HG03469 (cell line): ENCODE measurements at regions not wholly inside any gene's neighbourhood (a gene's known extent, or its start where the extent isn't known, plus 50 kb on each side); places are given as distances from the start of the nearest gene placed in this dataset.
"Not testable (repeated sequence)": the region's sequence is repeated elsewhere in the genome, so short reads cannot be mapped to it uniquely, and the experiment has no call there.

Source experiments
- ATAC-seq: cut with Tn5 transposase; IDR thresholded peaks from one replicate; pipeline ENCODE4 v1.9.1; 2021; ENCODE audit warnings: mild to moderate bottlenecking, moderate library complexity, moderate number of reproducible peaks; ENCODE audit not compliant: unreplicated experiment

DNA sequence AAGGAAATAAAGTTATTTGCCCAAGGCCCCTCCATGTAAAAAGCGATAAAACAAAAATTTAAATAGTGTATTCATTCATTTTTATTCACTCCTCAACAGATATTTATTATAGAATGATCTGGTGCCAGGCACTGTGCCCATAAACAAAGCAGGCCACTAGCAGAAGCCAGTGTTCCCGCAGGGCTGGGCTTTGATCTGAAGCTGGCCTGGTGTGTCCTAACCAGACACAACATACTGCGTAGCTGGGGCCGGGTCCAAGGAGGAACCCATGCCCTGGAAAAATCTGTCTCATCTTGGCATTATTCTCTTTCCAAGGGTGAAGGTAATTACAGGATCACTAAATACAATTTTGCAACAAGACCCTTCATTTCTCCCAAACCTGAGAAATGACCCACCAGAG, 537.4 kb upstream of the CDH5 start:
- ATAC-seq = no peak

DNA sequence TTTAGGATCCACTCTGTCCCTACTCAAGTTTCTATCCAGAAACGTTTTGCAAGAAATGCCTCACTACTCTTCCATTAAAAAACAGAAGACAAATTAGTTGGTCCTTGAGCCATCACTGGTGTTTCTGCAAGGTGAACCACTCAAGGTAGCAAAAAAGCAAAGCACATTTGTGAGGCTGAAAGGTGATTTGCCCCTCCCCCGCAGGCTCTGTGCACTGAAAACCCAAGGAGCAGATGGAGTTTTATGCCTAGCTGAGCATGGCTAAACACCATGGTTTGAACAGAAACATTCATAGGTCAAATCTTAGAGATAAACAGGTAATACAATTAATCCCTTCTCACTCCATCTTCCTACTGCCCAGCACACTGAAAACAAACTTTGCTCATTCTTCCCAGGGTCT, 538.2 kb upstream of the CDH5 start:
- ATAC-seq = no peak

DNA sequence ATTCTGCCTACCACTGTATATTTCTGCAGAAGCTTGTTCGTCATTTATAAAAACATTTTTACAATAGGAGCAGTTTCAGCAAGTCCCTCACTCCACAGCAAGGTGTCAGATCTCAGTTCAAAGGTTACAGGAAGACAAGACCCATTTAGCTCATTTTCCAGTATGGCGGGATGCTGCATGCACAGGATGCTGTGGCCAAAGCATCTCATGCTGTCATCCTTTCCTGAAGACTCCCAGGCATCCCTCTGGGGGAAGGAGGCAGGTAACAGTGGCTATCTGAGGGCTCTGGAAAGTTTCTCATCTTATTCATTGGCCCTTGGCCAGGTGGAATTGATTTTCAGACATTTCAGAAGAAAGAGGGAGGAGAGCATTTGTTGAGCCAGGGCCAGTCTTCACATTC, 539.3 kb upstream of the CDH5 start:
- no peak for ATAC-seq

DNA sequence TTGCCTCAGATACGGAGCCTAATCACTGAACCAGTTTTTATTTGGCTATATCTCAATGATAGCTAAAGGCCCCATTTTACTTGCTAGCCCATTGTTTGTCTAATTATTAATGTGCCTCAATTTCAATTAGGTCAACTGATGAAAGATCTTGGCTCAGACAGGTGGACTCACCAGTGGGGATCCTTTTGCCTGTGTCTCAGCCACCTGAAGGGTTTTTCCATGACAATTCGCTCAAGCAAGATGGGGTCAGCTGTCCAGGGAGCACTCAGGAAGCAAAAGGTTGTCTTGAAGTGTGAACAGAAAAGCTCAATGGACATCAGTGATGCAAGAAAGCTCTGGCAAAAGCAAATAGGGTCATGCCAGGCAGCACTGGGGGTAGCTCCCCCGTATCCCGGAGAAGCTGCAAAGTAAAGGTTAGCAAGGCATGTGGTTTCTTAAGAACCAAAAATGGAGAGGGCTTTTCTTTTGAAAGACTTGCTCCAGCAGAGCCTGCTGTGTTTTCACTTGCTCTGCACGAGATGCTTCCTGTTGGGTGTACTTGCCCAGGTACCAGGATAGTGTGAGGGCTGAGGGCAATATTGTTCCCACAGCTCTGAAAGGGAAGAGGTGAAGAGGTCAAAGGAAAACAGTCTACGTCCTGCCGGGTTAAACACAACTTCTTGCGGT, 541.2 kb upstream of the CDH5 start:
- ATAC-seq = no peak

DNA sequence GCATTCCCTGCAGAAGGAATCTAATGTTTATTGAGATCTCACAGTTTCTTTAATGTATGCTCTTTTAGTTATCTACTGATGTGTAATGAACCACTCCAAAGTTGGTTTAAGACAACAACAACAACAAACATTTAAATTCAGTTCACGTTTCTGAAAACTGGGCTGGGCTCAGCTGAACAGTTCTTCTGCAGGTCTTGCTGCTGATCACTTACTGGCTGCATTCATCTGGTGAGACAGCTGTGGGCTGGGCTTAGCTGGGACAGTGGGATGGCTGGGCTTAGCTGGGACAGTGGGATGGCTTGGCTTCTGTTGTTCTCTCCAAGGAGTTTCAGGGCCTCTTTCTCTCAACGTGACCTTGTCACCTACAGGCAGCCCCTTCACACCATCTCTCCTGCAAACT, 544.3 kb upstream of the CDH5 start:
- ATAC-seq = no peak

DNA sequence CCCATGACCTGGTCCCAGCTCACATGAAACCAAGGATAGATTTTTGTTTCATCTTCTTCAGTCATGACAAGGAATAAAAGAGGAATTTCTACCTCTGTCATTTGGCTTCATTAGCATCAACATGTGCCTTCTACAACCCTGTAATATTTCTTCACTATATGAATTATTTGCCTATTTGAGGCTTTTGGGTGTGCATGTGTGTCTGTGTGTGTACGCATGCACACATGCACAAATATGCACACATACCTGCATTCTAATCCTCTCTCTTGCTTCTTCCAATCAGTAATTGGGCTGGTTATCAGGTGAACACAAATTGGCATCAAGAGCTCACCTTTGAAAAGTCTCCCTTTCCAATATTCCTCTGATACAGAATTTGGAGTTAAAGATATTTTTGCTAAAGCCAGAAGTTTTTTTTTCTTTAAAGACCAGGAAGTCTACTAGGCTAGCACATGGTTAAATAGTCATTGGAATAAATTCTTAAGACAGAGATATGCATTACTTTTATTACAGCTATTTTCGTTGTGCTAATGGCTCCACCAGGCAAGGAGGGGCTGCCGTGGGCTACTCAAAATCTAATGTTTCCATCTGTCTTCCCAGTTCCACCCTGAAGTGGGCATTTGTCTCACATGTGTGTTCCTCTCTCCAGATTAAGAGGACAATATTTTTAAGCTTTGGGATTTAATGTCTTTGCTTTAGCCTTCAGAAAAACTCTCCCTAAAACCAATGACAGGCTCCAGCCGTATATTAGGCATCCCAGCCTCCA, 547.2 kb upstream of the CDH5 start:
- no peak for ATAC-seq

DNA sequence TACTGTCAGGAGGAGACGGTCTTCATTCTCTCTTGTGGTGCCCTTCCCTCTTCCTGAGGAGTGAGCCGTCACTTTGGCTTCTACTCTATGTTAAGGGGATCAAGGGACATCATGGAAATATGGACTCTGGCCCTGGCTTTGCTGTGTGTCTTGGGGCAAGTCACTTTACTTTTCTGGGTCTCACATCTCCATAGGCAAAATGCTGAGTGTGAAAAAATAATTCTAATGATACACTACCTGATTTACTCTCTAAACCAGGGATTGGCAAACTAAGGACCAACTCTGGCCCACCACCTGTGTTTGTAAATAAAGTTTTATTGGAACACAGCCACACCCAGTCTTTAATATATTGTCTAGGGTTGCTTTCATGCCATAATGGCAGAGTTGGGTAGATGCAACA, 548.7 kb upstream of the CDH5 start:
- ATAC-seq = no peak

DNA sequence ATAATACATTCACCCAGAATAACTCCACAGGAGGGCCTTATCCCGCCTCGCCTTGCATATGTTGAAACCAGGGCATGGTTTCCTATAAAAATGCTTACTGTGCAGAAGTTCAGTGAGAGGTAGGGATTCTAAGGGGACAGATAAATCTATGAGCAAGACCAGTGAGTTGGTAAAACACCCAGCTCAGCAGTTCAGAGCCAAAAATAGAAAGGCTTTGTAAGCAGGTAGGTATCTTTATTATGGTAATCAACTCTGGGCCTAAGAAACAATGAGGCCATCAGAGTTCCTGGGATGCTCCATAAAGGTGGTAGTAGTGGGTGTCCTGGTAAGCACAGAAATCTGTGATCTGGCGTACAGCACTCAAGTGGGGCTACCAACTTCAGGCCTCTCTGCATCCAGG, 549.4 kb upstream of the CDH5 start:
- ATAC-seq = no peak

DNA sequence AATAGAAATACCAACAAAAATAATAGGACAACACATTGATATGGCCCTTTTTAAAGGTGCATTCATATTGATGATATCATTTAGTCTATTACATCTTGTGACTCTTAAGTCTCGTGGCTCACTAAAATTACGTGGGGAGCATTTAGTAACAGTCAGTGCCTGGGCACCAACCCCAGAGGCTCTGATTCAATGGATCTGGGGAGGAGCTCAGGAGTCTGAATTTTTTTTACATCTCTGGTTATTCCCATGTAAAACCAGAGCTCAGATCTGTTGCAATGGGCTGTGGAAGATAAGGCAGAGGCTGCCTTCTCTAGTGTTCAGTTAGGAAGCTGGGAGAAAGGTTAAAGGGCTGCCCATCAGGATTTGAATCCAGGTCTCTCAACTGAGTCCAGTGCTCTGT, 549.9 kb upstream of the CDH5 start:
- ATAC-seq = no peak

DNA sequence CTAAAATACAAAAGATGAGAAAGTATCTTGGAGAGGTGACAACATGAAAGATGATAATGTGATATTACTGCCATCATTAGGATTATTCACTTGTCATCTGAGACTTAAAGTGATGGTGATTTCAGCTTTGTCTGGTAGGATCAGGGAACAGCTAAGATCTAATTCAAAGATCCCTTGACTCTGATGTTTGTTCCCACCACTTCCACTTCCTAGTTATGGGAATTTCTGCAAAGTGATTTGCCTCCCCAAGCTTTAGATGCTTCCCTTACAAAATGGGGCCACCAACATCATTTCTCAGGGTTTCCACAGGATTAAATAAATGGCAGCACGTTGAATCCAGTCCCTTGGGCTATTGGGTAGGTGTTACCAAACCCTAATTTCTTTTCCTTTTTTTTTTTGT, 550.8 kb upstream of the CDH5 start:
- ATAC-seq = no peak

DNA sequence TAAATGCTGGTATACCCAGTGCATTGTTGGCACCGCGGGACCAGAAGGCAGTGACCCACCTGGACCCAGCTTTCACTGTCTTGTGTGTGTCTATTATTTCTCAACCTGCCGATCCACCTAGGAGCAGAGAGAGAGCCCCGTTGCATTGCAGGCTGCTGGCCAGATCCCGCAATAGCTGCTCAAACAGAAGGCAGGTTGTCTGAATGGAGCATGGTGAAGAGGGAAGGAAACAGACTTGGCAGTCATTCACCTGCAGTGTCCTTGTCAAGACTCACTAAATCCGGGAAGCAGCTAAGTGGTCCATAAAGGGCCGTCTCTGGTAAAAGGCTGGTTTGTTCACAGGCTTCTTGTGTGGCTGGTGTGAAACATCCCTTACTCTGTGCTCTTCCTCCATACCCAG, 552.6 kb upstream of the CDH5 start:
- not testable (repeated sequence) for ATAC-seq

DNA sequence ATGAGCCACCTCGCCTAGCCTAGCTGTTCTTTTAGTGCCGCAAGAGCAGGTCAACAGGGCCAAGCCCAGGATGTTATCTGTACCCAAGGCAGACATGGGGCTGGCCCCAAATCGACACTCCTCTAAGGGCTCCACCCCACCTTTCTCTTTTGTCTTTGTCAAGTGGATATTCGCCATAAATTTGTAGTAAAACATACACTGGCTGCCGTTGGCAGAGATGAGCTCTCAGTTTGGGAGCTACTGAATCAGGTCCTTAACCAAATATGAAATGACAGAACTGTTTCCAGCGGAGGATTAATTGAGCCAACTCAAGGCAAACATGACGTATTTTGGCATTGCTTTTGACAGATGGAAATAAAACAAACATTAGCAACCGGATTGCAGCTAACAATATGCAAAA, 556.9 kb upstream of the CDH5 start:
- no peak for ATAC-seq

DNA sequence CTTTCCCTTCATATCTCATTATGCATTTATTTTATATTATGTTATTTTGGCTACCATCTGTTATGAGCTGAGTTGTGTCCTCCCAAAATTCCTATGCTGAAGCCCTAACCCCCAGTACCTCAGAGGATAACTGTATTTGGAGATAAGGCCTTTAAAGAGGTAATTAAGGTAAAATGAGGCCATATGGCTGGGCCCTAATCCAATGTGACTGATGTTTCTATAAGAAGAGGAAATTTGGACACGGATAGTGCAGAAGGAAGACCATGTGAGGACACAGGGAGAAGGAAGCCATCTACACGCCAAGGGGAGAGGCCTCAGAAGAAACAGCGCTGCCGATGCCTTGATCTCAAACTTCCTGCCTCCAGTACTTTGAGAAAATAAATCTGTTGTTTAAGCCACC, 557.7 kb upstream of the CDH5 start:
- no peak for ATAC-seq

DNA sequence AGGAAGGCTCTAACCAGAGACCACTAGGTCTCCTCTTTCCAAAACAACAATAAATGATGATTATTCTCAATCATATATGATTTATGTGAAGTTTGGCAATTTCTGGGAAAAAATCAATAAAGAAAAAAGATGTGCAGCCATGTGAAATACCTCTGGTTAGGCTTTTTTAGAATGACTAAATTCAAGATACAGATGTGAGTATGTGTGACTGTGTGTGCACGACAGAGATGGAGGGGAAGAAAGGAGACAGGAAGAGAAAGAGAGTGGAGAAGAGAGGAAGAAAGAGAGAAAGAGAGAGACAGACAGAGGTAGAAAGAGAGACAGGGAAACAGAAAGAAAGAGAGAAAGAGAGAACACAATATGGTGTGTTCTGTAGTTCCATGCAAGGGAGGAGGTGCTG, 558.6 kb upstream of the CDH5 start:
- no peak for ATAC-seq

DNA sequence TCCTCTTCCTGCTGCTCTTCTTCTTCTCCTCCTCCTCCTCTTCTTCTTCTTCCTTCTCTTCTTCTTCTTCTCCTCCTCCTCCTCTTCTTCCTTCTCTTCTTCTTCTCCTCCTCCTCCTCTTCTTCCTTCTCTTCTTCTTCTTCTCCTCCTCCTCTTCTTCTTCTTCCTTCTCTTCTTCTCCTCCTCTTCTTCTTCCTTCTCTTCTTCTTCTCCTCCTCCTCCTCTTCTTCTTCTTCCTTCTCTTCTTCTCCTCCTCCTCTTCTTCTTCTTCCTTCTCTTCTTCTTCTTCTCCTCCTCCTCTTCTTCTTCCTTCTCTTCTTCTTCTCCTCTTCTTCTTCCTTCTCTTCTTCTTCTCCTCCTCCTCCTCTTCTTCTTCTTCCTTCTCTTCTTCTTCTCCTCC, 560.8 kb upstream of the CDH5 start:
- not testable (repeated sequence) for ATAC-seq

DNA sequence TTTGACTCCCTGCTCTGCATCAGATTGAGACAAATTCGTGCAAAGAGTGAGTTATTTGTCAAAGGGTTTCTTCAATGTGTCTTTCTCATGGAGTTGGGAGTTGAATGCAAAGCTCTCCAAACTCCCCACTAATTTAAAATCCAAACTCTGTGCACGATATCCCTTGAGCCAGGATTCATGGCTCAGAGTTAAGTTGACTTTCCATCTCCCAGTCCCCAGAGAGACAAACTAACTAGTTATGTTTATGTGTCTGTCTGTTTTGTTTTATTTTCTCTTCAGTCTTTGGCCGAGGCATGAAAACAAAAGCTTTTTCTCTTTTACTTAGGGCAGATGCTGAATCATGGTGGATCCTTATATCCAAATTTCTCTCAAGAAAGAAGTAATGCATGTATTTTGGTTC, 570.0 kb upstream of the CDH5 start:
- no peak for ATAC-seq

DNA sequence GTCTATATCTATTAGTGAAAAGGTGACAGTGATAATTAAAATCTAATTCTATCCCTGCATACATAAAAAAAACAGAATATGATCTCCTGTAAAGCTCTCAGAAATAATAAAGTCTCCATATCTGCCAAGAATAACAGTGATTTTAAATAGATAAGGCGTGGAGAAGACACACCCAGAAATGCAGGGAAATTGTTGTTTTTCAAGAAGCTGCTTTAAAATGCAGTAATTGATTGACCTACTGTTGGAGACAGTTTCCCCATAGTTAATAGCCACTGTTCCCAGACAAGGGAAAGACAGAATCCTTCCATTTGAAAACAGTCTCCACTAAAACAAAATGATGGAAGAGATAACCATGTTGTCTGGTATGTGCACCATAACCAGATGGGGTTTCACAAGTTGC, 571.5 kb upstream of the CDH5 start:
- no peak for ATAC-seq

DNA sequence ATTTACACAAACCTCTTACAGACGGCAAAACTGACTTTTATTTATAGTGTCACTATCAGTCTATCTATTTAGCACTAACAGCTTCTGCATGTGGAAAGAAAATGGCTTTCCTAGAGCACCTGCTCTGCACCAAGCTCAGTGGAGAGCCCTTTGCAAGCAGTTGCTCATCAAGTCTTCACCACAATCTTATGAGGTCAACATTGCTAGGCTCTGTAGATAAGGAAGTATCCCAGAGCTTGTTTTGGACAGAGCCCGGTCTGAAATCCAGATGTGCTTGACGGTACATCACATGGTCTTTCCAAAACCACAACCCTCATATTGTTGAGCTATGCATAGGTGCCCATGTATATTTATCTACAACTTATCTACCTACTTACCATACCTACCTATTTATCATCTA, 572.7 kb upstream of the CDH5 start:
- no peak for ATAC-seq

DNA sequence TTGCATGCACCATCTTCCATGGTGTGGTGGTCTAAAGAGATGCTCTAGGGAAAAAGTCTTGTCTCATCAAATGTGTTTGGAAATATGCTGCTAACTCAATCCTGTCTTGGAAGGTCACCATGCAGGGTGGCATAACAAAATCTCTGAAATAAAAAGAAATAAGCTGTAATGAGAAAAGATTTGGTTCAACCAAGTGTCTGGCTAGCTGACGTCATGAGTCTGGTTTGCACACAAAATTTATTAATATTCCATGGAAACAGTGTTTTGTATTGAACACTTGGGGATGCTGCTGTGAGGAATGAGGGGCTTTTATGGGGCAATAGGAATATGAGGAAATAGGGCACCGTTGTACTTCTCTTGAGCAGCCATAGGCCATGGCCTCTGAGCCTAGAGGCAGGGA, 575.7 kb upstream of the CDH5 start:
- ATAC-seq = no peak

DNA sequence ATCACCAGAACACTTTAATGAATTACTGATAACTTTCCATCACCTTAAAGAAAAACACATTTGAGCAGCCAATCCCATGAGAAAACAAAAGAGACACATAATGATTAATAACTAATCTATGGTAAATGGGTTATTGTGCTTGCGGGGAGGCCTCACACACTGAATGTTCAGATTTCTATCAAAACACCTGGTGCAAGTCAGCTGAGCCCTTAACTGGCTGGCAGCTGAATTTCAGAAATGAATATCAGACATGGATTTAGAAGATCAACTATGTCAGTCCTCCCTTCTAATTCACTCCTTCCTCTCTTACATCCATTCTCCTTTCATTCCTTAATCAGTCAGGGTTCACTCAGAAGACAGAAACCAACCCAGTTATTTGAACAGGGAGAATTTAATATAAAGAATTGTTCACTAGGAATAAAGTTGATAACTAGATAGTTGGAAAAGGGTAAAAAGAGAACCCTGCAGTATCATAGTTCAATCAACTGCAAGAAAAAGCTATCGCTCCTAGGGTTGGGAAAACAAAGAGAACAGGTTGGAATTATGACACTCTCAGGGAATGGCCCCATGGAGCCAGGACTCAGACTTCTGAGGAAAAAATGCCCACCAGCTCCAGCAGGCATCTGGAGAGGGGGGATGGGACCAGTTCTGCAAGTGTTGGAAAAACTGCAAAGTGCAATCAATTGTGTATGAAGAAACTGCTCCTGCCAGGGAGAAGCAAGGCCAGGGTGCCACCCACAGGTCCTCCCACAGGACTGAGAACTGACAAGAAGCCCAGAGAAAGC, 577.1 kb upstream of the CDH5 start:
- ATAC-seq = no peak

DNA sequence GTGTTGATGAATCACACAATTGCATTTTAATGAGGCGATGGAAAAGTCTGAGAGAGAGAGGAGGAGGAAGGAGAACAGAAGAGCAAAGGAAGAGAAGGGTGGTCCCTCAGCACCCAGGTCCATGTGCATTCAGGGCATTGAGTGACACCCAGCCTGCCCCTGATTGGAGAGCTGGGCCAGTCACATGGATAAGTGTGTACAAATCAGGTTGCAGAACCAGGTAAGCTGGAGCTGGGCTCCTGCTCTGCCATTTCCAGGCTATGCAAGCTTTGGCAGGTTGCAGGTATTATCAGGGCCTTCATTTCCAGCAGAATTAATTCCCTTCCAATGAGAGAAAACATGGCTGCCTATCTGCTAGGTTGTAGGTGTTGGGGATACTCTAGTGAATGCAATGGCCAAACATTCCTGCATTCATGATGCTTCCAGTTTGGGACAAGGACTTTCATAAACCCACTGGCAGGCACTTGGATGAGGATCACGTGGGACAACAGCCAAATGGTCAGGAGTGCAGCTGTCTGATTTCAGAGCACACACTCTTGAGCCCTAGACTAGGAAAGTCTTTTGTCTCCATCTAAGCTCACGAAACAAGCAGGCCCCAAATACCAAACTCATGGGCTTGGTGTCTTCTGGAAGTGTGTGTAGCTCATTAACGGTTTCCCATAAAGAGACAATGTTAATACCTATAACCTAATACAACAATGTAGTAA, 577.9 kb upstream of the CDH5 start:
- ATAC-seq = no peak
